Mammary epithelial cell (primary cell): ENCODE measurements at regions not wholly inside any gene's neighbourhood (a gene's known extent, or its start where the extent isn't known, plus 50 kb on each side); places are given as distances from the start of the nearest gene placed in this dataset.

Experiments used
- EZH2 ChIP-seq: IDR thresholded peaks from 2 replicates; pipeline ENCODE4 v1.6.1; 2012; ENCODE audit warnings: low read length, inconsistent platforms, borderline replicate concordance
- TF ChIP-seq, protein P1 (sequence below), 2 donors: IDR thresholded peaks in 1 of 2; conservative IDR thresholded peaks in 1 of 2; 2 replicates each; pipeline ENCODE4 v1.5.1; 2011 to 2012; ENCODE audit warnings: inconsistent platforms in 2 of 2, low read length in 2 of 2, mild to moderate bottlenecking in 2 of 2, control low read depth in 1 of 2, low read depth in 1 of 2; ENCODE audit not compliant: insufficient read depth in 1 of 2; ENCODE audit errors: extremely low read depth in 1 of 2

DNA sequence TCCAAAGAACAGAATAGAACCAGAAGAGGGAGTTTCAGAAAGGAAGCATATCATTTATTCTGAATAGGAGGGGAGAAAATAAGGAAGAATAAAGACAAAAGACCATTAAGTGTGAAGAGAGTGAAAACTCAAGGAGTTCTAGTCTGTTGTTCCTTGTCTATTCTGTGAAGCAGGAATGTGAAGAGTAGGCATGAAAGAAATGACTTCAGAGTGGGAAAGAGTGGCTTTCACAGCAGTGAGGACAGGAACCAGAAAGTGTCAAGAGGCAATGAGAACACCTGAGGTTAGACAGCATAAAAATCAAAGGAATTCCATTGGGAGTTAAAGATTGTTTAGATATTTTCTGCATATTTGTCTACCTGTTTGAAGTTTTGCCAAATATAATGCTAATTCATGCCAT lies 768.8 kb upstream of the GRAMD2B start:
- TF ChIP-seq, protein P1, sequence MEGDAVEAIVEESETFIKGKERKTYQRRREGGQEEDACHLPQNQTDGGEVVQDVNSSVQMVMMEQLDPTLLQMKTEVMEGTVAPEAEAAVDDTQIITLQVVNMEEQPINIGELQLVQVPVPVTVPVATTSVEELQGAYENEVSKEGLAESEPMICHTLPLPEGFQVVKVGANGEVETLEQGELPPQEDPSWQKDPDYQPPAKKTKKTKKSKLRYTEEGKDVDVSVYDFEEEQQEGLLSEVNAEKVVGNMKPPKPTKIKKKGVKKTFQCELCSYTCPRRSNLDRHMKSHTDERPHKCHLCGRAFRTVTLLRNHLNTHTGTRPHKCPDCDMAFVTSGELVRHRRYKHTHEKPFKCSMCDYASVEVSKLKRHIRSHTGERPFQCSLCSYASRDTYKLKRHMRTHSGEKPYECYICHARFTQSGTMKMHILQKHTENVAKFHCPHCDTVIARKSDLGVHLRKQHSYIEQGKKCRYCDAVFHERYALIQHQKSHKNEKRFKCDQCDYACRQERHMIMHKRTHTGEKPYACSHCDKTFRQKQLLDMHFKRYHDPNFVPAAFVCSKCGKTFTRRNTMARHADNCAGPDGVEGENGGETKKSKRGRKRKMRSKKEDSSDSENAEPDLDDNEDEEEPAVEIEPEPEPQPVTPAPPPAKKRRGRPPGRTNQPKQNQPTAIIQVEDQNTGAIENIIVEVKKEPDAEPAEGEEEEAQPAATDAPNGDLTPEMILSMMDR (conservative IDR thresholded peaks at IDR 0.05 in 1 of 2, IDR thresholded peaks at IDR 0.05 in 1 of 2; ENCODE audit: extremely low read depth in 1 of 2, insufficient read depth in 1 of 2, low read depth in 1 of 2, low read length in 2 of 2) = no peak
- TF ChIP-seq EZH2 = no peak
